ENCODE measurements at regions not wholly inside any gene's neighbourhood (a gene's known extent, or its start where the extent isn't known, plus 50 kb on each side); places are given as distances from the start of the nearest gene placed in this dataset.

GRCh38 chr4:108560616-108561015 is 59.8 kb upstream of the RPL34 start:
- no peak for TF ChIP-seq CHD2 (IDR thresholded peaks at IDR 0.05; ENCODE audit: low read length, partially characterized antibody)
- TF ChIP-seq TAF1 (IDR thresholded peaks at IDR 0.05; ENCODE audit: borderline replicate concordance, low read depth, low read length), result no peak
- TF ChIP-seq, protein P1, sequence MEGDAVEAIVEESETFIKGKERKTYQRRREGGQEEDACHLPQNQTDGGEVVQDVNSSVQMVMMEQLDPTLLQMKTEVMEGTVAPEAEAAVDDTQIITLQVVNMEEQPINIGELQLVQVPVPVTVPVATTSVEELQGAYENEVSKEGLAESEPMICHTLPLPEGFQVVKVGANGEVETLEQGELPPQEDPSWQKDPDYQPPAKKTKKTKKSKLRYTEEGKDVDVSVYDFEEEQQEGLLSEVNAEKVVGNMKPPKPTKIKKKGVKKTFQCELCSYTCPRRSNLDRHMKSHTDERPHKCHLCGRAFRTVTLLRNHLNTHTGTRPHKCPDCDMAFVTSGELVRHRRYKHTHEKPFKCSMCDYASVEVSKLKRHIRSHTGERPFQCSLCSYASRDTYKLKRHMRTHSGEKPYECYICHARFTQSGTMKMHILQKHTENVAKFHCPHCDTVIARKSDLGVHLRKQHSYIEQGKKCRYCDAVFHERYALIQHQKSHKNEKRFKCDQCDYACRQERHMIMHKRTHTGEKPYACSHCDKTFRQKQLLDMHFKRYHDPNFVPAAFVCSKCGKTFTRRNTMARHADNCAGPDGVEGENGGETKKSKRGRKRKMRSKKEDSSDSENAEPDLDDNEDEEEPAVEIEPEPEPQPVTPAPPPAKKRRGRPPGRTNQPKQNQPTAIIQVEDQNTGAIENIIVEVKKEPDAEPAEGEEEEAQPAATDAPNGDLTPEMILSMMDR (IDR thresholded peaks at IDR 0.05), result no peak
- no peak for TF ChIP-seq RFX5 (IDR thresholded peaks at IDR 0.05; ENCODE audit: low read length)
- no peak for TF ChIP-seq ZBTB33 (IDR thresholded peaks at IDR 0.05; ENCODE audit: borderline replicate concordance, low read depth)
